ENCODE measurements at regions not wholly inside any gene's neighbourhood (a gene's known extent, or its start where the extent isn't known, plus 50 kb on each side); places are given as distances from the start of the nearest gene placed in this dataset.

- DNase-seq: no peak
Measured at GRCh38 chr4:160877087-160877790, 1286.6 kb downstream of the FSTL5 start.

GRCh38 chr4:160880180-160880579 is 1283.6 kb downstream of the FSTL5 start:
- DNase-seq: no peak

GRCh38 chr4:160887668-160888067 is 1276.1 kb downstream of the FSTL5 start:
- no peak for DNase-seq

- no peak for DNase-seq
Measured at GRCh38 chr4:160894128-160894527, 1269.7 kb downstream of the FSTL5 start.

- no peak for DNase-seq
Measured at GRCh38 chr4:160894809-160895208, 1269.0 kb downstream of the FSTL5 start.

- no peak for DNase-seq
Measured at GRCh38 chr4:160927311-160927710, 1236.5 kb downstream of the FSTL5 start.

GRCh38 chr4:160928482-160928881 is 1235.3 kb downstream of the FSTL5 start:
- DNase-seq: no peak

GRCh38 chr4:160947653-160948052 is 1216.1 kb downstream of the FSTL5 start:
- DNase-seq: no peak

GRCh38 chr4:160956875-160957274 is 1206.9 kb downstream of the FSTL5 start:
- DNase-seq: no peak

- DNase-seq: no peak
Measured at GRCh38 chr4:160969925-160970324, 1193.9 kb downstream of the FSTL5 start.

GRCh38 chr4:160980091-160980490 is 1183.7 kb downstream of the FSTL5 start:
- no peak for DNase-seq

- no peak for DNase-seq
Measured at GRCh38 chr4:160981083-160981482, 1182.7 kb downstream of the FSTL5 start.

GRCh38 chr4:160983035-160983434 is 1180.8 kb downstream of the FSTL5 start:
- no peak for DNase-seq

GRCh38 chr4:161002386-161002785 is 1161.4 kb downstream of the FSTL5 start:
- no peak for DNase-seq

- no peak for DNase-seq
Measured at GRCh38 chr4:161003418-161004057, 1160.3 kb downstream of the FSTL5 start.

- no peak for DNase-seq
Measured at GRCh38 chr4:161005746-161006145, 1158.1 kb downstream of the FSTL5 start.

- no peak for DNase-seq
Measured at GRCh38 chr4:161008527-161008926, 1155.3 kb downstream of the FSTL5 start.

GRCh38 chr4:161010227-161010626 is 1153.6 kb downstream of the FSTL5 start:
- no peak for DNase-seq

Measured in hematopoietic multipotent progenitor cell treated with erythropoietin and hydrocortisone succinate and interleukin-3 and kit ligand, for 8 days (in vitro differentiated cells).